ENCODE measurements at regions not wholly inside any gene's neighbourhood (a gene's known extent, or its start where the extent isn't known, plus 50 kb on each side); places are given as distances from the start of the nearest gene placed in this dataset.
"Not testable (repeated sequence)": the region's sequence is repeated elsewhere in the genome, so short reads cannot be mapped to it uniquely, and the experiment has no call there.

DNA sequence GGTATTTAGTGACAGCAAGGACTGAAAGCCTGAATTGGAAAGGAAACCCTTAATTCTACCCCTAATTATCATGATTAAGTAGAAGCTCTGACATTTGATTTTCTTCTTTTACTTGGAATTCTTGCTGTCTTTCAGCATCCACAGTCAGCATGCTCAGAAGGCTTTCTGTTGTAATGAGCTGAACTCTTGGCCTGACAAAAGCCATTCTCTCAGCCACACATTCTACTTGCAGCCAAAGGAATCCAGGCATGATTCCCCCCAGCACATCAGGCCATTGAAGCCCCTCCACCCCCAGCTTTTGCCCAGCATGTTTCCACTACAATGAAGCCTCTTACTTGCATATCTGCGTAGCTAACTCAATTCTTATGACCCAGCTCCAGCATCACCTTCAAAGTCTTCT is 94.3 kb upstream of the FRMD4A start:
- DNase-seq (ENCODE audit: low read depth in 2 of 2) = no peak

DNA sequence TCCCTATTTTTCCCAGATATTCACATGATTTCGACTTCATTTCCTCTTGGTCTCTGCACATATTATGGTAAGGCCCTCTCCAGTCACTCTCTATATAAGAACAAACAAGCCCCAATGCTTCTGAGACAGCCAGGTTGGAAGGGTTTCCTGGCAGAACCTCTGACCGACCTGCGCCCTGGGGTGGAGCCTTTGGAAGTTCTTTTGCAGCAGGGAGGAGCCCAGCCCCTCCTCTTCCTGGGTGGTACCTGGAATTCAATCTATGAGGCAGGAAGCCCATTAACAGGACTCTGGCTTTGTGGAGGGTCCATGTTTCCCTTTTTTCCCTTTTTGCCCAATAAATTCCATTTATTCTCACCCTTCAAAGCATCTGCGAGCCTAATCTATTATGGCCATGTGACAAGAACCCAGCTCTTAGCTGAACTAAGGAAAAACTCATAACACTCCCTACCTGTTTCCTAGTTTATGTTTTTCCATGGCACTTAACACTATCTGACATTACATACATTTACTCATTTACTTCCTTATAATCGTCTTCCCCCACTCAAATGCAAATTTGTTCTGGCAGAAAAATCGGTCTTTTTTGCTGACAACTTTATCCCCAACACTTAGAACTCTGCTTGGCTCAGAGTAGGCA is 92.5 kb upstream of the FRMD4A start:
- no peak for DNase-seq (ENCODE audit: low read depth in 2 of 2)

- no peak for DNase-seq (ENCODE audit: low read depth in 2 of 2)
Observed at GRCh38 chr10:14422431-14422830, 91.7 kb upstream of the FRMD4A start.

GRCh38 chr10:14421941-14422340 is 91.2 kb upstream of the FRMD4A start:
- DNase-seq (ENCODE audit: low read depth in 2 of 2) = no peak

DNA sequence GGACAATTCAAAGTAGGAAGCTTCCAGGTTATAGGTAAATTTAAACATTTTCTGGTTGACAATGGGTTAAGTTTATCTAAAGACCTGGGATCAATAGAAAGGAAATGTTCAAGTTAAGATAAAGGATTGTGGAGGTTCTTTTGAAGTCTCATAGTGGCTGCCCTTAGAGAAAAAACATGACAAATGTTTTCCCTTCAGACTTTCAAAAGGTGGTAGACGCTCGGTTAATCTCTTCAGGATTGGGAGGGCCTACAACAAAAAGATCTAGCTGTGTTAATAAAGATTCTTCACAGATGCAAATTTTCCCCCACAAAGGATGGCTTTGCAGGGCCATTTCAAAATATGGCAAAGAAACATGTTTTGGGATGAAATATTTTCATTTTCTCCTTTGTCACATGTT is 86.6 kb upstream of the FRMD4A start:
- not testable (repeated sequence) for DNase-seq (ENCODE audit: low read depth in 2 of 2)

DNA sequence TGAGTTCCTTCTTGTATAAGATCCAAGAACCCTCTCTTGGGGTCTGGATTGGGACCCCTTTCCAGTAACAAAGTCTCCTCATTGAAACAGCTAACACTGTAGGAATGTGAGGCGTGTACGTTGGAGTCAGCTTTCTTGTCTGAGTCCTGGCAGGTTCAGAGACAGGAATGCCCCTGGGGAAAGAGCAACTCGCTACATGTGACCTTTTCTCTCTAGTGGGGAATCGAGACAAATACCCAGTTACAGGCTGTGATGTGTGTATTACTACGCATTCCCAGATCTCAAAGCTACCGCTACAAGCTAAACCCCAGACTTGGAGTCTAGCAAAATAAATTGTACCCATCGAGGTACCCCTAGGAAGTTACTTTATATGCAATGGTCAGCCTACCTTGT is 85.6 kb upstream of the FRMD4A start:
- DNase-seq (ENCODE audit: low read depth in 2 of 2) = no peak

- DNase-seq (ENCODE audit: low read depth in 2 of 2) = no peak
Observed at GRCh38 chr10:14415676-14416307, 85.1 kb upstream of the FRMD4A start.

- no peak for DNase-seq (ENCODE audit: low read depth in 2 of 2)
Observed at GRCh38 chr10:14414901-14415300, 84.2 kb upstream of the FRMD4A start.

- no peak for DNase-seq (ENCODE audit: low read depth in 2 of 2)
Observed at GRCh38 chr10:14413523-14413922, 82.8 kb upstream of the FRMD4A start.

GRCh38 chr10:14412624-14413023 is 81.9 kb upstream of the FRMD4A start:
- DNase-seq (ENCODE audit: low read depth in 2 of 2) = no peak

DNA sequence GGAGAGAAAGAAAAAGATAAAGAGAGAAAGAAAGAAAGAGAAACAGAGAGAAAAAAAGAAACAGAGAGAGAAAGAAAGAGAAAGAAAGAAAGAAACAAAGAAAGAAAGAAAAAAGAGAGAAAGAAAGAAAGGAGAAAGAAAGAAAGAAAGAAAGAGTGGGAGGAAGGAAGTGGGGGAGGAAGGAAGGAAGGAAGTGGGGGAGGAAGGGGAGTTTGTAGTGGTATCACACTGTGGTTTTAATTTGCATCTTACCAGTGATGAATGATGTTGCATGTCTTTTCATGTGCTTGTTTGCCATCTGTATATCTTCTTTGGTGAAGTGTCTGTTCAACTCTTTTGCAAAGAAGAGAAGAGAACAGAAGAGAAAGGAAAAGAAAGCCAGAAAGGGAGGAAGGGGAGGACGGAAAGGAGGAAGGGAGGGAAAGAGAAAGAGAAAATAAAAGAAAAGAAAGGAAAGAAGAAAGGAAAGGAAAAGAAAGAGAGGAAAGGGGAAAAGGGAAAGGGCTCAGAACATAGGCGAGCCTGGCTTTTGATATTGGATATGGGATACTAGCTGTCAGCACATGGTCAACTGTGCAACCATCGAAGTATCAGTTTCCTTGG is 79.2 kb upstream of the FRMD4A start:
- no peak for DNase-seq (ENCODE audit: low read depth in 2 of 2)

GRCh38 chr10:14409247-14409646 is 78.5 kb upstream of the FRMD4A start:
- peak in 1 of 2 donors; percentile 24 for DNase-seq (ENCODE audit: low read depth in 2 of 2)

DNA sequence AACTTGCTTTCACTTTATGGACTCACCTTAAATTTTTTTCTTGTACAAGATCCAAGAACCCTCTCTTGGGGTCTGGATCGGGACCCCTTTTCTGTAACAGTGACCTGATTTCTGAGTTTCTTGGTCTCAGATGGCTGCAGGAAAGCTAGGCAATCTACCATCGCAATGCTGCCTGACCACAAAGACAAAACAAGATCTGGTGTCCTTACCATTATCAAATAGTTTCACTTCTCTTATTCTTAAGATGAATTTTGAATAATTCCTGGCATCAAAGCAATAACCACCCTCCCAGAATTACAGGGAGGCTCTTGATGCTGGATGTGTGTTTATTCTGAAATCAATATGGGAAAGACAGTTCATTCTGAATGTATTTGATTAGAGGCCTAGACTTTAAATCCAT is 77.4 kb upstream of the FRMD4A start:
- no peak for DNase-seq (ENCODE audit: low read depth in 2 of 2)

DNA sequence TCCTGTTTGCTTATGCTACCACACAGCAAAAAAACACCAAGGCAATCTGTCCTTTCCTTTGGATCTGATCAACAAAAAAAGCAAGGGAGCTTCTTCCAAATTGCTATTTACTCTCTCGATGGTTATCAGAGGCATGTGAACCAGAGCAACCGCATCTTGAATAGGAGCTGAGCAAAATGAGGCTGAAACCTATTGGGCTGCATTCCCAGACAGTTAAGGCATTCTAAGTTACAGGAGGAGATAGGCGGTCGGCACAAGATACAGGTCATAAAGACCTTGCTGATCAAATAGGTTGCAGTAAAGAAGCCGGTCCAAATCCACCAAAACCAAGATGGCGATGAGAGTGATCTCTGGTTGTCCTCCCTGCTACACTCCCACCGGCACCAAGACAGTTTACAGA is 76.8 kb upstream of the FRMD4A start:
- DNase-seq (ENCODE audit: low read depth in 2 of 2) = no peak

DNA sequence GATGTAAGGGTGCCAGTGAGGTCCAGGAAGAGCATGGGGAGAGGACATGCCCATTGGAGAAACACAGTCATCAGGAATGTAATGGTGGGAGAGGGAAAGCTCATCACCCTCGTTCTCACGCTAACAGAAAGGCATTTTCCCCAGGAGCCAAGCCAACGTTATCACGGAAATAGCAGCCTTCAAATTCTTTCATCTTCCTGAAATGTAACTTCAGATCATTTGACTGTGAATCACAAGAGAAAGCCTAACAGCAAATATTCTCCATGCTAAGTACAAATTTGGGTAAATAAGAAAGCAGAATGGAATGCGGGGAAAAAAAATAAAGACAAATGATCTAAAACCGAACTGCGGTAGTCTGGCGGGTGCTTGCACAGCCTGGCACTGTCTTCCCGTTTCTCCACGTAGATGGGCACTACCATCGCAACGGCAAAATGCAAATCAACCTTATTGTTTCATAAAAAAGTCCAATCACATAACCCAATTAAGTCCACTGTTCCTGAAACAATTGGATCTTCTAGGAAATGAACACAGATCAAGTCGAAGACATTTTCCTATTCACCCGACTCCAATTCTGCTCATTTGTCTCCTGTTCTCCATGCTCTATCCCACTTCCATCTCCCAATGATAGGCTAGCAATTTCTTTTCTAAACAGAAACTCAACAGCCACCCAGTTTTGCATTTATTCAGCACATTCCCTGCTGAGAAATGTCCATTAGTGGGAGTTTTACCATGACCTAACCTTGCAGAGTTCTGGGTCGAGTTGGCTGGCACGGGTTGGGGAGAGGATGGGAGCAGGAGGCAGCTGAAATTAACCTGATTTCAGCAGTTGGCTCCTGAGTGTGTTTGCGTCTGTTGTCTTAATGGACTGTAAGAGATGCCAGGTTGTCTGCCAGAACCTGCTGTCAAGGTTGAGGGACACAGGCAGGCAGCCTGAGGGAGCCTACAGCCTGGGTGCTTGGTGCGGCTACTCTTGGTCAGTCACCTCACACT is 74.6 kb upstream of the FRMD4A start:
- DNase-seq (ENCODE audit: low read depth in 2 of 2) = no peak

DNA sequence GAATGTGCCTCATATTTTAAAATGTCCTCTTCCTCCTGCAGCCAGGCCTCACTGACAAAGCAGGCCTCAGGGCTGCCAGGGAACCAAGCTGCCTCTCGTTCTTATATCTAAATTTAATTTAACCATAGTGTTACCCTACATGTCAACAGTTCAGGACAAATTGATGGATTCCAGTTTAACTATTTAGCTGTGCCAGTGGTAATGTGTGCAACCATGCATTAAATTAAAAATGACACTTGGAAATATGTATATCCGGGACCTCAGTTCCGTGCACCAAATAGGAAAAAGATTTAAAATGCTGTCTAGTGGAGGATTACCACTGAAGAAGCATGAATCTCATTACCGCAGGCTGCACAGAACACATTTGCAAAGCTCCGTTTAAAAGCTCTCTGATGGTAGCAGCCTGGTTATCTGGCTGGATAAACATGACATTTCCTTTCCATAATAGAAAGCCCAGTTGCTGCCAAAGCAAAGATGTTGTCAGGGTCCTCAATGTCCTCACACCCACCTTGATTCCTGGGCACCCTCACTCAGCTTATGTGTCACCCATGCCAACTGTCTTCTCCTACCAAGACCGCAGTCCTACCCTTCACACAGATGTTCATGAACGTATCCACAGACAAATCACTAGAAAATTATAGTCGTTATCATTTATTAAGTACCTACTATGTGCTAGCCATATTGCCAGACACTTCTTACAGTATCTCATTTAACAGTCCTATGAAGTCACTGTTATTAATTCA is 73.3 kb upstream of the FRMD4A start:
- DNase-seq (ENCODE audit: low read depth in 2 of 2) = no peak

GRCh38 chr10:14403359-14403758 is 72.6 kb upstream of the FRMD4A start:
- no peak for DNase-seq (ENCODE audit: low read depth in 2 of 2)

- no peak for DNase-seq (ENCODE audit: low read depth in 2 of 2)
Observed at GRCh38 chr10:14399641-14400040, 68.9 kb upstream of the FRMD4A start.

DNA sequence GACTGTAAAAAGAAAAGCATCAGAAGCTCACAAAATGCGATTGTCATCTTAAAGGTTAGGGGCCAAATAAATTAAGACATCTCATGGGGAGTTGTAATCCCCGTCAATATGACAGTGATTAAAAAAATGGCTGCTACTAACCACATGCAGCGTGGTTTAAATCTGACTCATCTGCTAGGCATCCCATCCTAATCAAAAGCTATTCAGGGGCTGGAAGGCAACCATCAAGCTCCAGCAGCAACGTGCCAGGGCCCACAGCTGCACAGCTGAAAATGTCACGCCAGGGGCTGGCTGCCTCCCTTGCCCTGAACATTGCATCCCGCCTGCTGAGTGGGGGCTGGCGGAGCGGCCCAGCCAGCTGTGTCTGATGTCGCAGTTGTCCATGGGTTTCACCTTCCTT is 66.3 kb upstream of the FRMD4A start:
- DNase-seq (ENCODE audit: low read depth in 2 of 2) = no peak

DNA sequence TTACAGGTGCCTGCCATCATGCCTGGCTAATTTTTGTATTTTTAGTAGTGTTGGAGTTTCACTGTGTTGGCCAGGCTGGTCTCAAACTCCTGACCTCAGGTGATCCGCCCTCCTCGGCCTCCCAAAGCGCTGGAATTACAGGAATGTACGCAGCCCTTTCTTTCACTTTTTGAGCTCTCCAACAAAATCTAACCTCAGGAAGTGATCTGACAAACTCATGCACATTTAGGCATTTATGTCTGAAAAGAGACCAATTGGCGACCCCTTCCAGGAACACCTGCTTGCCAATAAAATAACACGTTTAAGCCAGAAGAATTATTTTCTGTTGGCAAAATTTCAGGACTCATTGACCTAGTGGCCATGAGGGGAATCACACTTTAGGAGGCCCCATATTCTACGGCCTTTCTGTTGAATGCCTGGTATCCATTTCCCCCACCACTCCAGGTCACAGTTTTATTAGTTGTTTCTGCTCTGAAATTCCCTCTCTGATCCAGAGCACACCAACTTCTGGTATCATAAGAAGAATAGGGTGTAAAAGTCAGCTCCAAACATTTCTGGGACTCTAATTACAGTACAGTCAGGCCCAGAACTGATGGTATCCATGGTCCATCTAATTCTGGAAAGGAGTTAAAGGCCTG is 65.8 kb upstream of the FRMD4A start:
- DNase-seq (ENCODE audit: low read depth in 2 of 2) = no peak

DNA sequence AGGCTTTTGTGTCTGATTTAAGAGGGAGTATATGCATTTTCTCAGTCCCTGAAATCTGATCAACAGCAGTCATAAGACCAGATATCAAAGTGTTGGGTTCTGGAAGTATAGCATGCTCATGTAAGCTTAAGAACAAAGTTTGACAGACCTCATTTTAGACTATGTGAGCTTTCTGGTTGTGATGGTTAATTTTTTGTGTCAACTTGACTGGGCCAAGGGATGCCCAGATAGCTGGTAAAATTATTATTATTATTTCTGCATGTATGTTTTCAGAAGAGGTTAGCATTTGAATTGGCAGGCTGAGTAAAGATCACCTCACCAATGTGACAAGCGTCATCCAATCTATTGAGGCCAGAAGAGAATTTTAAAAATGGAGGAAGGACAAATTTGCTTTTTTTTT is 63.5 kb upstream of the FRMD4A start:
- no peak for DNase-seq (ENCODE audit: low read depth in 2 of 2)
